HG03159 (cell line): ENCODE measurements at regions not wholly inside any gene's neighbourhood (a gene's known extent, or its start where the extent isn't known, plus 50 kb on each side); places are given as distances from the start of the nearest gene placed in this dataset.

Source experiments
- ATAC-seq: cut with Tn5 transposase; IDR thresholded peaks from one replicate; pipeline ENCODE4 v1.9.1; 2021; ENCODE audit warnings: mild to moderate bottlenecking, moderate library complexity; ENCODE audit not compliant: unreplicated experiment

DNA sequence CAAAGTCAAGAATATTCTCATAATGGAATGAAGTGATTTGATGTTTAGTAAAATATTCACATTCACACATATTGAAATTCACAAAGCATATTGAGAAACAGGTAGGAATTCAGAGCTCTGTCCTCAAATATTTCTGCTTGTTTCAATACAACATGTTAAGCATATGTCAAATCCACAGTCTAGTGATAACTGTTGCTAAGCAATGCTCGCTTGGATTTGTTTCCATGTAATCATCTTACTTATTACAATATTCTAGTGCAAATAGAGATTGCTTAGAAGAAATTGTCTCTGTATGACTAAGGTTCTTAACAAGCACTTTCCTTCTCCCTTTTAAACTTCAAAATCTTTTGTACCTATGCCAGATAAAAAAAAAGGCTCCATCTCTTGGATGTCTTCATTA, 995.7 kb downstream of the CDH18 start:
- ATAC-seq, result no peak

DNA sequence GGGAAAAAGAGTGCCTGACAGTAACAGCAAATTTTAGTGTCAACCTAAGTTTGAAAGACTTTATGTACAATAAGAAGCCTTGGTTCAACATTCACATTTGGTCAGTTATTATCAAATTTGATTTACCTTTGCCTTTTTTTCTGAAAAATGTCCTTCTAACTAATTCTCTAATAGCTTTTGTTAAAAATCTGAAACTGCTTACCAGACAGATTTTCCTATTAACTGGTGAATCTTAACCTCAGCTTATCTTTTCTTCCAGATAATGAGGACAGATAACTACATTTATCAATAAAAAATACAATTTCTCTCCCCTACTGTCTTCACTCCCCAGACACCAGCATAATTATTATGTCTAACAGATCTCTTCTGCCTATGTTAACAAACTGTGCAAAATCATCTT, 988.5 kb downstream of the CDH18 start:
- no peak for ATAC-seq

DNA sequence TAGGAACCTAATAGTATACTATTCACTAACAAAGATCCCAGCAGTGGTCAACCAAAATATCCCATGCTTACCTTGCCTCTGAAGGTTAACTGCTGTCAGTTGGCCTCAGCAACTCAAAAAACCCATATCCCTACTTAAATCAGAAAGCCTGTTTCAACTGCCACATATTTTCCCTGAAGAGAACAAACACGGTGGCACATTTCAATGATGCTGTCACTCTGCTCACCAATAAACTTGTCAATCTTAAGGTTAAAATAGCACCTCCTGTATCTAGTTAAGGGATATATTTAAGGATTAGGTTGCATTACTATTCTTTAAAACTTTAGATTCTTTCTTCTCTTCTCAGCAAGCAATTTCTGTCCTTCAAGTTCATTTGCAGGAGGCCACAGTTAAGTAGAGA, 986.9 kb downstream of the CDH18 start:
- ATAC-seq, result no peak

DNA sequence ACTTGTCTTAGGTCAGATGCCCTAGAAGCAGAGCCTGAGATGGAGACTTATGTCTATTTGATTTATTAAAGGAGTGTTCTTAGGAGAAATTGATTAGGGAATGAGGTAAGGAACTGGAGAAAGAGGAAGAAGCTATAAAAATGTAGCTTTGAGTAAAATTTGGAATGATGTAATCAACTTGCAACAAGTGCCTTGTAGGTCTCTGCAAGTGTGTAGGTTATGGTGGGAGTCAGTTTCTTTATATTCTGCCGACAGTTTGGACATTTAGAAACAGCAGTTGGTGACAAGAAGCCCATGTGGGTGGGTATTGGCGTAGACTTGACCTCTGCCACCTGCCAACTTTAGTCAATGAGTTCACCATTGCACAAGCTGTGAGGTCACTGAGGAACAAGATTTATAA, 986.5 kb downstream of the CDH18 start:
- no peak for ATAC-seq

DNA sequence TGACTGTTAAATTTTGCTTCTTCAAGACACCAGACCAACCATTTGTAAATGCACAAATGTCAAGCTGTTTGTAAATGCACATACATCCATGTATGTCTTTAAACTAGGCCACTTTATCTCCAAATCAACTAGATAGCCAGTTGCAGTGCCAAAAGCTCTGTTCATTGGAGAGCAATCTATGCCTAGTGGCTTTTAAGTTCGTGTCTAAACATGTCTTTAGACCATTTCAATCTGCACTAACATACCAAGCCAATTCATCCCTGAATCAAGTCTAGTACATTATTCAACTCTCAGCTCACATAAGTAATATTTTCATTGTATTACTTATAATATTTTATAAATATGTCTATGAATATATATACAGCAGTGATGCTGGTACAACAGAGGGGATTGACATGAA, 985.9 kb downstream of the CDH18 start:
- ATAC-seq, result no peak

DNA sequence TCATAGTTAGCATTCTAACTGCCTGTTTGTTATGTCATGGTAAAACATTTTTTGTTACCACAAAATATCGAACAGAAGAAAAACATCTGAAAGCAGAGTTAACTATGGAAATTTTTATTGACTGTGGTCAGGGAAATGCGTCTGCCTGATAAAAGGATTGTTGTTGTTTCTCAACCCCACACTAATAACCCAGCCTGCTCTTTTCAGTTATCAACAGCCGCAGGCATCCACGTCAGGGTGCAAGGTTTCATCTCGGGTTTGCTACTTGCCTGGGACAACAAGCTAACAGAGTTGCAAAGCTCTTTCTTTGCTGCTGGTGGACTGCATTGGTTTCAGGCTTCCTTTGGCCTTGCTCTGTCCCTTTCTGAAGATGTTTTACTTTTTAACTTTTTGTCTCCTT, 969.2 kb downstream of the CDH18 start:
- ATAC-seq, result no peak

DNA sequence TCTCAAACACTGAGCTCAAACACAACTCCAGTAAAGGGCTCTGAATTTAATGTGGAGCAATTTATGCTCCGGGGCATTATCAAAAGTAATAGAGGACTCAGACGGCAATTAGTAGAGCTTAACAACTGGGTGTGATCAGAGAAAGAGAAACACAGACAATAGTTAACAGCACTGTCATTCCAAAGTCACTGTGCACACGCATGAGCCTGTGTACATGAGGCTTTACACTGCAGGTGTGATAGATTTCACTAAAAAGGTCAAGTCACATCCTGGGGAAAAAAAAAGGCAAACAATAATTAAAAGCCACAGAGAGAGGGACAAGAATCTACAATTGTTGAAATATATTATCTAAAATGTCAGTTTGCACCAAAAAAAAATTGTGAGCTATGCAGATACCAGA, 956.5 kb downstream of the CDH18 start:
- ATAC-seq, result no peak

DNA sequence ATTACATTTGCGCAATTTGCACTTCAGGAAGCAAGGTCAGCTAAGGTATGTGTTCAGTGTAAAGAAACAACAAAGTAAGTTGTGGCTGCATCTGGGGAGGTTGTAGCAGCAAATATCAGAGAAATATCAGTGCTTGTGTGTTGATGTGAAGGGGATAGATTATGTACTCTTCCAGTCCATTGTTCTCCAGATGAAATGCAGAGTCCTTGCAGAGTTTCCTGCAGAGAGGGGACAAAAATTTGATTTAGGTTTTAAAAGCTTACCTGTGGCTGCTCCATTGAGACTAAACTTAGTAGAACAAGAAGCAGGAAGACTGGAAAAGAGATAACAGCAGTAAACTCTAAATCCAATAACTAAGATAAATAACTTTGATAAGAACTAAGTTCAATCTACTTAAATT, 952.2 kb downstream of the CDH18 start:
- ATAC-seq, result no peak

DNA sequence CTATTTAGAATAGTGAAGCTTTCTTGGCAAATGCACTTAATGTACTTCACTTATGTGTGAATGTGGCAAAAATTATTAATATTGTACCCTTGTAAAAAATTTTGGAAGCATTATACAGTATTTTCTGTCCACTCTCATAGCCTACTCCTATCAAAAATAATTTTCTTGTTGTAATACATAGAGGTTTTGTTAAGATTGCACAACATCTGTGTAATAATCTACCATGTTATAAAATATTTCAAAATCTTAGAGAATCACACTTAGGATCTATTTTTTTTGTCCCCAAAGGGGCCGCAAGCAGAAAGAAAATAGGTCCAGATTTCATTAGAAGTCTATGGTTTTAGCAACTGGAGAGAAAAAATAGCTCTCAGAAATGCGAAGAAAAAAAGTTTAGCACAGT, 945.9 kb downstream of the CDH18 start:
- ATAC-seq, result no peak

DNA sequence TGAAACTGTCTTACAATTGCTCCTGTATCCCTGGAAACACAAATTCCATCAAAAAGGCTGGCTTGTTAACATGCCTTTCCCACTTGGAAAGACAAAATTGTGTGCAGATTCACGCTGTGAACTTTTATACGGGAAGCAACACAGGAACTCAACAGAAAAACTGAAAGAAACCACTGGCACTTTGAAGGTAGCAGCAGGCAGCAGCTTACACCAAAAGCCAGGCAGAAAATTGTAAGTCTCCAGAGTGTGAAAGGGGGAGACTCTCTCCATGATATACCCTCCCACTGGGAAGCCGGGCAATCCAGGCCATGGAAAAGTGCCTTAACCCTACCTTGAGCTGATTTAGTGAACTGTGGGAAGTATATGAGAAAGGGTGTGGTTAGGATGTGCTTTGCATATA, 943.7 kb downstream of the CDH18 start:
- ATAC-seq, result no peak

DNA sequence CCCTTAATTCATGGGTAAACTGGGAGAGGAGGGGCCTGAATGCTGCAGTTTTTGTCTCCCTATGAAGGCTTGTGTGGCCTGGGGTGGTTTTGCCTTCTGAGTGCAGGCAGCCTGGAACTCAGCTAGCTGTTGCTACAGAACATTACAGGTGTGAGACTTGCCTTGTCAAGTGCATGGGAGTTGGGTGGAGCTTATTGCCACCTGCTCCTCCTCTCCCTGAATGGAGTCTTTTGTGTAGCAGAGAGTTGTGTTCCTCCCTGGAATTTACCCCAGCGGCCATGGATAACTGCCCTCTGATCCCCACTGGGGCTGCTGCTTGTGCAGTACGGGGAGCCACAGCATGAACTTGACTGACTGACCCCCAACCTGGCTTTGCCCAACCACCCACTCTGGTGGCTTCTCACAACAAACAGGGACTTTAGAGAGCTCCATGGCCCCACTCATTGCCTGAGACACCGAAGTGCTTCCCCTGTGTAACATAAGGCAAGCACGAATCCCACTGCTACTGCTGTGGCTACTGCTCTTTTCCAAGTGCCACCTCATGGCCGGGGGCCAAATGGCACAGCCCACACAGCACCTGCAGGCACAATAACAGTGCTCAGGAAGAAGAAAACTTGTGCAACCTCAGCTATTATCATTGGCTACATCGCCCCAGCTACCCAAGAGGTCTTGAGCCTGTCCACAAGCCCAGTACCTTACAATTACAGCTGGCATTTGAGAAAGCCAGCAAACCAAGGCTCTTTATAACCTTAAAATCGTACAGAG, 942.9 kb downstream of the CDH18 start:
- no peak for ATAC-seq

DNA sequence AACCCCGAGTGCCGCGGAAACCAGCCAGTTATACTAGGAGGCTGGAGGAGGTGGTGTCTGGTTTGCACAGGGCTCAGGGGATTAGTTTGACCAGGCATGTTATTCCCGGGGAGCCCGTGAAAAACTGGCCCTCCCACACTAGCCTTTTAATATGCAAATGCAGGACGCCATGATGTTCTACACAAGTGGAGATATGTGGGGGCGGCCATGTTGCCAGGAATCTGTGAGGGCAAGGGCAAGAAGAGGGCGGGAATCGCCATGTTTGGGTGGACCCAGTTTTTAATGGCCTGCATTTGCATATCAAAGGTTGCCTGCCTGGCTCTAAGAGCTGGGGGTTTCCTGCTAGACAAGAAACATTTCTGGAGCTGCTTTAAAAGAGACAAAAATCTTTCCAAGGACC, 940.7 kb downstream of the CDH18 start:
- ATAC-seq, result no peak

DNA sequence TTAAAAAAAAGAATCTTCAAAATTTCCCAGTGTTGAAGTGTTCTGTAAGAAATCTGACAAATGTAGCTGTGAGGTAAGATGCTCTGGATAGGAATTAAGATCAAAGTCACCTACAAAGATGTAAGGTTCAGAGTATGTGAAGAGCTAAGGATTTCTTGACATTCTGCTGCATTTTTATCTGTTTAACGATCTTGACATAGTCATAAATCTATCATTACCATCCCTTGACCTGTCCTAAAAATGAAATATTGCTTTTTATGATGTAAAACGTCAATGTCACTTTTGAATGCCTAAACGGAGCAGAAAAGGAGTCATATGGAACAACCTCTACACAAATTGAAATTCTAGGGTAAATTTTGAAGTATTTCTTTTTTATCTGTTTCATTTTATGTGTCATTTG, 939.3 kb downstream of the CDH18 start:
- no peak for ATAC-seq

DNA sequence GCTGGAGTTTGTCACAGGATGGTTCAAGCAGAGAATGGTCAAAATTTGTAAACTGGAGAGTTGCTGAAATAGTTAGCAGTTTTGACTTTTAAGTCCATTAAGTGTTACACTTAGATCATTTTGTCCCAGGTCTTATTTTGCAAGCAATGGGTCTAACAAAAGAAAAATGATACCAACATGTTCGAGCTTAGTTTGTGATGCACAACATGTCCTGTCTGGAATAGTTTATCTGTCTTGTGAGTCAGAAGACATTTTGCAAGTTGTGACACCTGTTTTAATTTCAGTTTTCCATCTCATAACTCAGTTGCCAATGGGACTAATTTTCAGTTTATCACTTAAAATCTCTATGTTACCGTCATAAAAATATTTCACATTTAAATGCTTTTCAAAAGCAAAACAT, 929.8 kb downstream of the CDH18 start:
- ATAC-seq, result no peak

DNA sequence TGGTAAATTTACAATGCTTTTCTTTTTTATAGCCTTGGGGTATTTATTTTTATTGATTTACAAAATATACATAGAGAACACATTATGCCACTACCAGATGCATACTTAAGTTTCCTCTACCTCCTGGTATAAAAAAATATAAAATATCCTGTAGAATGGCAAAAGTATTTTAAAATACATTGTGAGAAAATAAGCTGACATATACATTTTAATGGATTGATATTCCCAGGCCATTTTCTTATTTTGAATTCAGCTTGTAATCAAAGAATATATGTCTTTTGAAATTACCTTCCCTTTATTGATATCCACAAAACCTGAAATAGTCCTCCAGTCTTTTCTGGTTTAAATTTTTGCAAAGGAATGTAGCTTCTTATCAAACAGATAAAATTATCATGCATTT, 923.9 kb downstream of the CDH18 start:
- no peak for ATAC-seq

DNA sequence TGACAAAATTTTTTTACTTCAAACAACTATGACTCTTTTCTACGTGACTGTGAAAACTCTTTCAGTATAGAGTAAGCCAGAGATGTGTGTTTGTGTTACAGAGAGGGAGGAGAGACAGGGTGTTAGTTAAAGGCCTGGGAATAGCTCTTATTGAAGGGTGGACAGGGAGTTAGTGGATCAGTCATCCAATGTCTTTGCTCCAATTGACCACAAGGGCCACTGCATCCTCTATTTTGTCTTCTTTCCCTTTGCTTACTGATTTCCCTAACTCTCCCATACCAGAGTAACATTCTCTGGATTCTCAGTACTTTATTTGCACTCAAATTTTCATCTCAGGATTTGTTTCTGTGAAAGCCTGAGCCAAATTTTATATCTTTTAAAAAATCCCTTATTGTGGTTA, 920.3 kb downstream of the CDH18 start:
- no peak for ATAC-seq

DNA sequence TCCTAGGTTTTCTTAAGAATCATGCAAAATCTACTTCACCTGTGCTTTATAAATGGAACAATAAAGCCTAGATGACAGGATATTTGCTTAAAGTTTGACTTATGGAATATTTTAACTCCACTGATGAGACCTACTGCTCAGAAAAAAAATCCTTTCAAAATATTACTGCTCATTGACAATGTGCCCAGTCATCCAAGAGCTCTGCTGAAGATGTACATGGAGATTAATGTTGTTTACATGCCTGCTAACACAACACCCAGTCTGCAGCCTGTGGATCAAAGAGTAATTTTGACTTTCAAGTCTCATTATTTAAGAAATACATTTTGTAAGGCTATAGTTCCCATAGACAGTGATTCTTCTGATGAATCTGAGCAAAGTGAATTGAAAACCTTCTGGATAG, 889.6 kb downstream of the CDH18 start:
- no peak for ATAC-seq

DNA sequence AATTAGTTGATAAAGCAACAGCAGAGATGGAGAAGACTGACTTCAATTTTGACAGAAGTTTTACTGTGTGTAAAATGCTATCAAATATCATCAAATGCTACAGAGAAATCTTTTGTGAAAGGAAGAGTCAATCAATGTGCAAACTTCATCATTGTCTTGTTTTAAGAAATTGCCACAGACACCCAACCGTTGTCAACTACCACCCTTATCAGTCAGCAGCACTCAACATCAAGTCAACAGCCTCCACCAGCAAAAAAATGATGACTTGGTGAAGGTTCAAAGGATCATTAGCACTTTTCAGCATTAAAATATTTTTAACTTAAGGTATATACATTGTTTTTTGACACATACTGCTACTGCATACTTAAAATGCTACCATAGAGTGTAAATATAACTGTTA, 888.8 kb downstream of the CDH18 start:
- no peak for ATAC-seq

DNA sequence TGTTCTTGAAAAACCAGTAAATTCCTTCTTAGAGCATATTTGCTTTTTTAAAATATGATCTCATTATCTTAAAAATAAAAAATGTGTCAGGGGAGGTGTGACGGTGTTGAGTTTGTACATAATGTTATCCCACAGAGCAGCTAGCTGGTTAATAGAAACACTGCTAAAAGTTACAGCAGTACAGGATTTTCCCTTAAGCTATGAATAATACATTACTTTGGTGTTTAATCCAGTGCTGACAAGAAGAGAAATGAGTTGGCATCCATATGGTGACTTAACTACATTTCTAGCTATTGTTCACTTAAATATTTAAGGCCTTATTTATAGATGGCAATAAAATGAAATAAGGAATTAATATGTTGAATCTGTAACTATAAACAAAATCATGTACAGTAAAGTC, 883.1 kb downstream of the CDH18 start:
- ATAC-seq, result no peak

DNA sequence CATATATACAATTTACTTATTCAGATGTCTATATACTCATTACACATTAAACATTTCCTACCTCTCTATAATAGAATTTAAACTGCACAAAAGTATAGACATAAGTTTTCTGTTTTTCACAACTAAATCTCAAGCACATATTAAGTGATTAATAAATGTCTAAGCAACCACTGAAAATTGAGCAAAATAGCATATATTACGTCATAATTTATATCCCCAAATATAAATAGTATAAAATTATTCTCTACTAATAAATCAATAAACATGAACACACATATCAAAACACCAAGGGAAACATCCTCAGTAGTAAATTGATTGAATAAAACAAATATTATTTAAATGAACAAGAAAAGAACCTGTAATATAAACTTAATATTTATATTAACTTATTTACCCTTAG, 865.1 kb downstream of the CDH18 start:
- ATAC-seq, result no peak

DNA sequence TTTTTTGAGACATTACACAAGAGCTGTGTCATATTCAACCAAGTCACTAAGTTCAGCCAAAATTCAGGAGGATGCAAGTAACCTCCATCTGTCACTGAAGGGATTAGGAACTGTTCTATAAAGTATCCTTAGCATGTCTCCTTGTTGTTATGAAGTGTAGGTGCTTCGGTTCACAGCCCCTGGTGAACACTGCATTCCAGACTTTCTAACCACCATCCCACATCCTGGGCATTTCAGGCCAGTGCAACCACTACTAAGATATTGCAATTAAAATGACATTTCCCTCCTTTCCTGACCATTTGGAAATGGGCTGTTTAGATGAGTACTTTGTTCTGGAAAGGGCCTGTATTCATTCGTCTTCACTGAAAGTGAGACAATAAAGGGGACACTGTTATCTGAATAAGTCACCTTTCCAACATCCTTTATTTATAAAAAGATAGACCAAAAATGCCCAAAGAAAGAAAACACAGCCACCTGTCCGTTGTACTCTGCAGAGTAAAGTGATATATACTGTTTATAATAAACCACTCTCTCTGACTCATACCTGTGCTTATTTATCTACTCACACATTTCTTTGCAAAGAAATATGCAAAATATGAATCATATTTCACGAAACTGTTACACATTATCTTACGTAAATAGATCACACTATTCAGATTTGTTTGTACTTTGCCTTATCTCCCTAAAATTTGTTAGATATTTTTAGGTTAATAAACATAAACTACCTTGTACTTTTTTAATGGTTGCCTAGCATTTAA, 861.9 kb downstream of the CDH18 start:
- ATAC-seq, result no peak

DNA sequence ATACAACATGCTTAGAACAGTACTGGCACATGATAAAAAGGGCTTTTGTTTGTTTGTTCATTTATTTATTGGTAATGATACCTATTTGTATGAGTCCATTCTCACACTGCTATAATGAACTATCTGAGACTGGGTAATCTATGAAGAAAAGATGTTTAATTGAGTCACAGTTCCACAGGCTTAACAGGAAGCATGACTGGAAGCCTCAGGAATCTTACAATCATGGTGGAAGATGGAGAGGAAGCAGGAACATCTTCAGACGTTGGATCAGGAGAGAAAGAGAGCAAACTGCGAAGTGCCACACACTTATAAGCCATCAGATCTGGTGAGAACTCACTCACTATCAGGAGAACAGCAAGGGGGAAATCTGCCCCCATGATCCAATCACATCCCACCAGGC, 847.7 kb downstream of the CDH18 start:
- ATAC-seq, result no peak
